HG02970 (cell line): ENCODE measurements at regions not wholly inside any gene's neighbourhood (a gene's known extent, or its start where the extent isn't known, plus 50 kb on each side); places are given as distances from the start of the nearest gene placed in this dataset.

ENCODE experiments used
- ATAC-seq: cut with Tn5 transposase; IDR thresholded peaks from one replicate; pipeline ENCODE4 v1.9.1; 2021; ENCODE audit warnings: mild to moderate bottlenecking, moderate library complexity, moderate number of reproducible peaks; ENCODE audit not compliant: unreplicated experiment, low FRiP score

DNA sequence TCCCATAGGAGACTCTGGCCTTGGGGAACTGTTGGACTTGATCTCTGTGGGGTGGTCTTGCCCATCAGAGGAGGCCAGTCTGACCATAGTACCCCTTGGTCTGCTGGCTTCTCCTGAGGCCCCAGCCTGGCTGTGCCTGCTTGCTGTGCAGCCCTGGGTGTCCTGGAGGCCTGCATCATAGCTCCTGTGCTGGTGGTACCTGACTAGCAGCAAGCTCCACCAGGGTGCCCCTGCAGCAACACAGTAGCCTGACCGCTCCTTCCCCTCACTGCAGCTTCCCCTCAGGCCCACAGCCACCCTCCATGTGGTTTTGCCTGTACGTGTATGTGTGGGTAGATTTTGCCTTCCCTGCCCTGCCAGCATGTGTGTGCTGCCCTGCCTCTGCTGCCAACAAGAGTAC is 85.6 kb upstream of the TTC14 start:
- ATAC-seq, result no peak

DNA sequence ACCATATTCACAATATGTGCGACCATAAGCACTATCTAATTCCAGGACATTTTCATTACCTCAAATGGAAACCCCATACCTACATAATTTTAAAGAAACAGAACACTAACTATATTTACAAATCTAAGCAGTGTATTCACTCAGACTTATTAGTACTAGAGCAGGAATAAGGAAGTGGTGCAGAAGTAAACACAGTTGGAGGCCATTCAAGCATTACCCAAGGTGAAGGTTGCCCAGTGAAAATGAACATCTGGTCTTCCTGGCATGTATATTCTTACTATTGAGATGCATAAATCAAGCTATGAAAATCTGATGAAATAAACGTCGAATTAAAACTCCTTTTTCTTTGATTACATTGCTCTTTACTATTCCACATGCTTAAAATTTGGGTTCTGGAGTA is 78.9 kb upstream of the TTC14 start:
- ATAC-seq, result no peak

- ATAC-seq, result no peak
Measured at GRCh38 chr3:180528843-180529242, 73.1 kb upstream of the TTC14 start.

DNA sequence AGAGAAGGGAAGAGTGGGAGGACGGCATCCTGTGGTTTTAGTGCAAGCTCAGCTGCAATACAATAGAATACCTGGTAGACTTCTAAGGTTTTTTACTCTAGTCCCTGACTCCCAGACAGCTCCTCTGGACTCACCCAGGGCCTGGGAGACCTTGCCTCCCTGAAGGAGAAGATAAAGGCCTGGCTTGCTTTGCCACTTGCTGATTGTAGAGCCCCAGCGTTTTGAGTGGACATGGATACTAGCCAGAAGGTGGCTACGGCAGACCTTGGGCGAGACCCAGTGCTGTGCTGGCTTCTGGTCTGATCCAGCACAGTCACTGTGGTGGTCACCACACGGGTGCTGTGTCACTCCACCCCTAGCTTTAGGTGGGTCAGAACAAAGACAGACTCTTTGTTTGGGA is 72.2 kb upstream of the TTC14 start:
- no peak for ATAC-seq

DNA sequence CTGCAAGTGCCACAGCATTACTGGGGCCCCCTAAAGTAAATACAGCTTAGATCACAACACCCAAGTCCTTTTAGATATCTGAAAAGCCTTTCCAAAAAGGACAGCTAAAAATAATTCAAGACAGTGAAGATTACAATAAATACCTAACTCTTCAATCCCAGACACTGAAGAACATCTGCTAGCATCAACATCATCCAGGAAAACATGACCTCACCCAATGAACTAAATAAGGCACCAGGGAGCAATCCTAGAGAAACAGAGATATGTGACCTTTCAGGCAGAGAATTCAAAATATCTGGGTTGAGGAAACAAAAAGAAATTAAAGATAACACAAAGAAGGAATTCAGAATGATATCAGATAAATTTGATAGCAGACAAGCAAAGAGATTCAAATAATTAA is 71.7 kb upstream of the TTC14 start:
- ATAC-seq, result no peak

GRCh38 chr3:180531303-180532278 is 70.4 kb upstream of the TTC14 start:
- no peak for ATAC-seq

- no peak for ATAC-seq
Measured at GRCh38 chr3:180534828-180535227, 67.1 kb upstream of the TTC14 start.

GRCh38 chr3:180538493-180538892 is 63.5 kb upstream of the TTC14 start:
- no peak for ATAC-seq

- no peak for ATAC-seq
Measured at GRCh38 chr3:180543877-180544276, 58.1 kb upstream of the TTC14 start.

DNA sequence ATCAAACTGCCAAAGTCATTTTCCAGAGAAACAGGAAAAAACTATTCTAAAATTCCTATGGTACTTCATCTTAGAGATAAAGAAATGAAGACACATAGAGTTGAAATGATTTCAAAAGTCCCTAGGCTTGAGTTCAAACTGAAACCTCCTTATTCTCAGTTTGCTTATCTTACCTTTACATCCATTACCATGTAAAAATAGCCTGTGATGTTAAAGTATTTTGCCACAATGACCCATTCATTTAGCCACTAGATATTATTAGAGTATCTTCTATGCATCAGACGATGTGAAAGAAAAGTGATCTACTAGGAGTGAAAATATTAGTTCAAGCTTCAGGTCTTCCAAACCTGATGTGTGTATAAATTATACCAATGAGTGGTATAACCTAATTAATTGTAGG is 55.1 kb upstream of the TTC14 start:
- no peak for ATAC-seq

DNA sequence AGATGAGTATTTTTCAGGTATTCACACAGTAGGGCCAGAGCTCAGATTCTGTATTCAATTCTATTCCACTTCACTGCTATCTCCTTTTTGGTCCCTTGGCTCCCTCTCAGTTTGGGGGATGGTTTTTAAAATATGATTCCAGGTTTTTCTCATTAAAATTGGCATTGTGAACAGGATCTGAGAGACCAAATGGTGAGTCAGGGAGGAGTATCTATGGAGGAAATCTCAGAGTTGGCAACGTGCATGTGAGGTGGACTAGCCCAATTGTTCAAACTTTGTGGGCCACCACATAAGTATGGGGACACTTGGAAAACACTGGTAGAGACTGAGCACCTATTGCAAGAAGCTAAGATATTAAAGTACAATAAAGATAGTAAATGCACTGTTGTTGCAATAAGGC is 53.9 kb upstream of the TTC14 start:
- ATAC-seq, result no peak
